ENCODE measurements at regions not wholly inside any gene's neighbourhood (a gene's known extent, or its start where the extent isn't known, plus 50 kb on each side); places are given as distances from the start of the nearest gene placed in this dataset.

GRCh38 chr12:48409938-48410337, 59.2 kb upstream of the ZNF641 start:
- DNase-seq, result peak; percentile 7

- DNase-seq, result no peak
Measured at GRCh38 chr12:48413388-48413787, 59.0 kb upstream of the ANP32D start.

GRCh38 chr12:48414021-48414420, 58.3 kb upstream of the ANP32D start:
- no peak for DNase-seq

GRCh38 chr12:48419116-48419935, 53.0 kb upstream of the ANP32D start:
- no peak for DNase-seq

- no peak for DNase-seq
Measured at GRCh38 chr12:48420039-48420775, 52.2 kb upstream of the ANP32D start.

GRCh38 chr12:48422060-48422459, 50.3 kb upstream of the ANP32D start:
- DNase-seq, result no peak

Data from NCI-H69 (cell line).